Osteocyte (in vitro differentiated cells): ENCODE measurements at regions not wholly inside any gene's neighbourhood (a gene's known extent, or its start where the extent isn't known, plus 50 kb on each side); places are given as distances from the start of the nearest gene placed in this dataset.

Source experiments
- DNase-seq: peaks from one replicate; pipeline ENCODE4 v3.0.0; 2021; ENCODE audit warnings: mixed read lengths; ENCODE audit not compliant: unreplicated experiment; ENCODE audit errors: extremely low spot score
- H3K27ac Mint-ChIP-seq: one replicate; pipeline ENCODE4 v1.8.0; 2021; ENCODE audit warnings: mild to moderate bottlenecking, mixed read lengths; ENCODE audit not compliant: unreplicated experiment
- H3K27me3 Mint-ChIP-seq: one replicate; pipeline ENCODE4 v1.8.0; 2021; ENCODE audit warnings: mixed read lengths; ENCODE audit not compliant: unreplicated experiment
- H3K36me3 Mint-ChIP-seq: one replicate; pipeline ENCODE4 v1.8.0; 2021; ENCODE audit warnings: mixed read lengths; ENCODE audit not compliant: unreplicated experiment
- H3K4me1 Mint-ChIP-seq: one replicate; pipeline ENCODE4 v1.8.0; 2021; ENCODE audit warnings: mixed read lengths; ENCODE audit not compliant: unreplicated experiment
- H3K4me3 Mint-ChIP-seq: one replicate; pipeline ENCODE4 v1.8.0; 2021; ENCODE audit warnings: mild to moderate bottlenecking, moderate library complexity, mixed read lengths; ENCODE audit not compliant: unreplicated experiment
- H3K9me3 Mint-ChIP-seq: one replicate; pipeline ENCODE4 v1.8.0; 2021; ENCODE audit warnings: mixed read lengths; ENCODE audit not compliant: unreplicated experiment
- CTCF ChIP-seq: fragments of 200-600 bp; sonication (generic); IDR thresholded peaks from 2 replicates; pipeline ENCODE4 v1.5.0; 2021; ENCODE audit warnings: antibody characterized with exemption, mild to moderate bottlenecking, moderate library complexity

- no peaks in the 10 kb centered on the region for H3K36me3 Mint-ChIP-seq
- no peaks in the 10 kb centered on the region for H3K27me3 Mint-ChIP-seq
- no peak for DNase-seq
- H3K9me3 Mint-ChIP-seq, result no peaks in the 10 kb centered on the region
- no peak for TF ChIP-seq CTCF
- no peak overlapping the region for H3K4me3 Mint-ChIP-seq
- peak overlapping the region; percentile 15 for H3K27ac Mint-ChIP-seq
- peaks cover 16% of the 10 kb centered on the region for H3K4me1 Mint-ChIP-seq
These were observed 252.9 kb upstream of the MAN1A1 start for GRCh38 chr6:119602215-119603178.

- no peak for TF ChIP-seq CTCF
- Mint-ChIP-seq H3K9me3 (no peaks in the 10 kb centered on the region), H3K4me3 (no peak overlapping the region), H3K36me3 (no peaks in the 10 kb centered on the region), H3K4me1 (peaks cover 16% of the 10 kb centered on the region), H3K27ac (no peak overlapping the region), H3K27me3 (no peaks in the 10 kb centered on the region)
- no peak for DNase-seq
These were observed 249.3 kb upstream of the MAN1A1 start for GRCh38 chr6:119598883-119599282.

GRCh38 chr6:119594907-119595306 lies 245.3 kb upstream of the MAN1A1 start:
- Mint-ChIP-seq H3K27ac (no peak overlapping the region), H3K36me3 (no peaks in the 10 kb centered on the region), H3K4me3 (no peak overlapping the region)

GRCh38 chr6:119591235-119591634 lies 241.7 kb upstream of the MAN1A1 start:
- Mint-ChIP-seq H3K9me3 (no peaks in the 10 kb centered on the region), H3K27ac (no peak overlapping the region), H3K36me3 (no peaks in the 10 kb centered on the region), H3K27me3 (peaks cover 13% of the 10 kb centered on the region), H3K4me1 (no peaks in the 10 kb centered on the region), H3K4me3 (no peak overlapping the region)
- no peak for DNase-seq
- TF ChIP-seq CTCF, result no peak

More at GRCh38 chr6:119594907-119595306, 245.3 kb upstream of the MAN1A1 start:
- DNase-seq, result no peak
- TF ChIP-seq CTCF, result no peak
- Mint-ChIP-seq H3K27me3 (peaks cover 5% of the 10 kb centered on the region), H3K4me1 (no peaks in the 10 kb centered on the region), H3K9me3 (no peaks in the 10 kb centered on the region)

- Mint-ChIP-seq H3K27me3 (peaks cover 13% of the 10 kb centered on the region), H3K4me3 (no peak overlapping the region), H3K36me3 (no peaks in the 10 kb centered on the region), H3K9me3 (no peaks in the 10 kb centered on the region), H3K27ac (no peak overlapping the region), H3K4me1 (no peaks in the 10 kb centered on the region)
- TF ChIP-seq CTCF, result no peak
- DNase-seq, result no peak
These were observed 240.5 kb upstream of the MAN1A1 start for GRCh38 chr6:119590066-119590465.
